22Rv1 (cell line): ENCODE measurements at regions not wholly inside any gene's neighbourhood (a gene's known extent, or its start where the extent isn't known, plus 50 kb on each side); places are given as distances from the start of the nearest gene placed in this dataset.

Source experiments
- CTCF ChIP-seq: fragments of 450-650 bp; IDR thresholded peaks from 2 replicates; pipeline ENCODE4 v1.5.1; 2017; ENCODE audit warnings: mild to moderate bottlenecking
- ZFX ChIP-seq: fragments of 450-650 bp; IDR thresholded peaks from 2 replicates; pipeline ENCODE4 v1.6.1; 2017; ENCODE audit warnings: antibody characterized with exemption, borderline replicate concordance

- no peak for TF ChIP-seq CTCF
- TF ChIP-seq ZFX, result no peak
These were observed 1052.8 kb downstream of the TTLL7 start for GRCh38 chr1:82946096-82946605.
